ENCODE measurements at regions not wholly inside any gene's neighbourhood (a gene's known extent, or its start where the extent isn't known, plus 50 kb on each side); places are given as distances from the start of the nearest gene placed in this dataset.

DNA sequence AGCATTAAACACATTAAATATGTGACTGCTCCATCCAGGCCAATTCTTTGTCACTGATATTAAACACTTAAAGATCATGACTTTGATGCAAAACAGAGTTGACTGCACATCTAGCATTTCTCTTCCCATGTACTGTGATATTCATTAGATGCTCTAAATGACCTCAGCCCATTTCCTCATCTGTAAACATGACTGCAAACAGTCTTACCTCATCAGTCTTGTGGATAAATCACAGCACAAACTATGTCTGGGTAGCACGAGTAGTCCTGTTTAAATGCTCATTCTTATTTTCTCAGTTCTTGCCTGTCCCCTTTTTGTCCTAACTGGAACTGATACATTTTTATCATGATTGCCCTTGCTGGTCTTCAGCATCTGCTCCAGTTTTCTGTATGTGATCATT lies 1974.8 kb upstream of the LRRTM1 start:
- intact Hi-C loops (cut with DNase I, micrococcal nuclease), result no loop called here
- DNase-seq (no peak), ATAC-seq (ENCODE audit: poor library complexity) (no peak)
- Mint-ChIP-seq H3K36me3 (ENCODE audit: low read depth) (no peaks in the 10 kb centered on the region), H3K27me3 (no peaks in the 10 kb centered on the region), H3K9me3 (peaks cover 5% of the 10 kb centered on the region), H3K4me1 (ENCODE audit: low read depth) (no peaks in the 10 kb centered on the region), H3K27ac (no peak overlapping the region), H3K4me3 (no peak overlapping the region)
- ChIA-PET POLR2A (no interaction called here), CTCF (no interaction called here)
- TF ChIP-seq, protein P1, sequence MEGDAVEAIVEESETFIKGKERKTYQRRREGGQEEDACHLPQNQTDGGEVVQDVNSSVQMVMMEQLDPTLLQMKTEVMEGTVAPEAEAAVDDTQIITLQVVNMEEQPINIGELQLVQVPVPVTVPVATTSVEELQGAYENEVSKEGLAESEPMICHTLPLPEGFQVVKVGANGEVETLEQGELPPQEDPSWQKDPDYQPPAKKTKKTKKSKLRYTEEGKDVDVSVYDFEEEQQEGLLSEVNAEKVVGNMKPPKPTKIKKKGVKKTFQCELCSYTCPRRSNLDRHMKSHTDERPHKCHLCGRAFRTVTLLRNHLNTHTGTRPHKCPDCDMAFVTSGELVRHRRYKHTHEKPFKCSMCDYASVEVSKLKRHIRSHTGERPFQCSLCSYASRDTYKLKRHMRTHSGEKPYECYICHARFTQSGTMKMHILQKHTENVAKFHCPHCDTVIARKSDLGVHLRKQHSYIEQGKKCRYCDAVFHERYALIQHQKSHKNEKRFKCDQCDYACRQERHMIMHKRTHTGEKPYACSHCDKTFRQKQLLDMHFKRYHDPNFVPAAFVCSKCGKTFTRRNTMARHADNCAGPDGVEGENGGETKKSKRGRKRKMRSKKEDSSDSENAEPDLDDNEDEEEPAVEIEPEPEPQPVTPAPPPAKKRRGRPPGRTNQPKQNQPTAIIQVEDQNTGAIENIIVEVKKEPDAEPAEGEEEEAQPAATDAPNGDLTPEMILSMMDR (IDR thresholded peaks at IDR 0.05), result no peak
- Histone ChIP-seq H3K9me3 (ENCODE audit: control insufficient read depth in 1 of 2, insufficient read depth in 1 of 2, low read length in 2 of 2) (peaks cover 3 to 14% of the 10 kb centered on the region in 2 experiments), H3K4me3 (ENCODE audit: low read length) (no peak overlapping the region), H3K36me3 (ENCODE audit: insufficient read depth, low read length) (no peaks in the 10 kb centered on the region), H3K27ac (ENCODE audit: low read depth in 1 of 2, low read length in 2 of 2) (no peak overlapping the region), H3K27me3 (ENCODE audit: control insufficient read depth in 1 of 2, insufficient read depth in 2 of 2, low read length in 2 of 2) (no peaks in the 10 kb centered on the region), H3K4me1 (ENCODE audit: insufficient read depth, low read length) (no peaks in the 10 kb centered on the region)

DNA sequence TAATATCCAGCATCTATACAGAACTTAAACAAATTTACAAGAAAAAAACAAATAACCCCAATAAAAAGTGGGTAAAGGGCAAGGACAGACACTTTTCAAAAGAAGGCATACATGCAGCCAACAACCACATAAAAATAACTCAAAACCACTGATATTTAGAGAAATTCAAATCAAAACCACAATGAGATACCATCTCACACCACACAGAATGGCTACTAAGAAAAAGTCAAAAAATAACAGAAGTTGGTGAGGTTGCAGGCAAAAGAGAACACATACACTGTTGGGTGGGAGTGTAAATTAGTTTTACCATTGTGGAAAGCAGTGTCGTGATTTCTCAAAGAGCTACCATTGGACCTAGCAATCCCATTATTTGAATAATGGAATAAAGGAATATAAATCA lies 1973.9 kb upstream of the LRRTM1 start:
- H3K4me1 Mint-ChIP-seq (ENCODE audit: low read depth), result no peaks in the 10 kb centered on the region
- H3K9me3 ChIP-seq (ENCODE audit: control insufficient read depth in 1 of 2, insufficient read depth in 1 of 2, low read length in 2 of 2), result peaks cover 3 to 14% of the 10 kb centered on the region in 2 experiments
- H3K27me3 Mint-ChIP-seq, result no peaks in the 10 kb centered on the region
- no peak overlapping the region for H3K27ac Mint-ChIP-seq
- no peak overlapping the region for H3K4me3 Mint-ChIP-seq
- CTCF ChIA-PET, result no interaction called here
- no peak for DNase-seq
- no peaks in the 10 kb centered on the region for H3K4me1 ChIP-seq (ENCODE audit: insufficient read depth, low read length)
- ATAC-seq (ENCODE audit: poor library complexity), result no peak
- H3K36me3 ChIP-seq (ENCODE audit: insufficient read depth, low read length), result no peaks in the 10 kb centered on the region
- peaks cover 8% of the 10 kb centered on the region for H3K9me3 Mint-ChIP-seq
- no peak overlapping the region for H3K27ac ChIP-seq (ENCODE audit: low read depth in 1 of 2, low read length in 2 of 2)
- intact Hi-C loops (cut with DNase I, micrococcal nuclease), result no loop called here
- no peaks in the 10 kb centered on the region for H3K27me3 ChIP-seq (ENCODE audit: control insufficient read depth in 1 of 2, insufficient read depth in 2 of 2, low read length in 2 of 2)
- H3K36me3 Mint-ChIP-seq (ENCODE audit: low read depth), result no peaks in the 10 kb centered on the region
- POLR2A ChIA-PET, result no interaction called here
- H3K4me3 ChIP-seq (ENCODE audit: low read length), result no peak overlapping the region
- TF ChIP-seq, protein P1 (IDR thresholded peaks at IDR 0.05), result no peak

DNA sequence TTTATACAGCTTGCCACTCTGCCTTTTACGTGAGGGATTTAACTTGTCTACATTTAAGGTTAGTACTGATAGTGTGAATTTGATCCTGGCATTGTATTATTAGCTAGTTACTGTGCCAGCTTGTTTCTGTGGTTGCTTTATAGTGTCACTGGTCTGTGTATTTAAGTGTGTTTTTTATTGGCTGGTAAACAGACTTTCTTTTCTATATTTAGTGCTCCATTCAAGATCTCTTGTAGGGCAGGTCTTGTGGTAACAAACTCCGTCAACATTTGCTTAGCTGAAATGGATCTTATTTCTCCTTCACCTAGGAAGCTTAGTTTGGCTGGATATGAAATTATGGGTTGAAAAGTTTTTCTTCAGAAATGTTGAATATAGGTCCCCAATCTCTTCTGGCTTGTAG lies 1971.0 kb upstream of the LRRTM1 start:
- Histone ChIP-seq H3K27me3 (ENCODE audit: control insufficient read depth in 1 of 2, insufficient read depth in 2 of 2, low read length in 2 of 2) (no peaks in the 10 kb centered on the region), H3K9me3 (ENCODE audit: control insufficient read depth in 1 of 2, insufficient read depth in 1 of 2, low read length in 2 of 2) (peaks cover 3 to 4% of the 10 kb centered on the region in 2 experiments), H3K4me1 (ENCODE audit: insufficient read depth, low read length) (no peaks in the 10 kb centered on the region), H3K27ac (ENCODE audit: low read depth in 1 of 2, low read length in 2 of 2) (no peak overlapping the region), H3K36me3 (ENCODE audit: insufficient read depth, low read length) (no peaks in the 10 kb centered on the region), H3K4me3 (ENCODE audit: low read length) (no peak overlapping the region)
- no peak overlapping the region for H3K27ac Mint-ChIP-seq
- no peaks in the 10 kb centered on the region for H3K4me1 Mint-ChIP-seq (ENCODE audit: low read depth)
- CTCF ChIA-PET, result no interaction called here
- POLR2A ChIA-PET, result no interaction called here
- no peaks in the 10 kb centered on the region for H3K36me3 Mint-ChIP-seq (ENCODE audit: low read depth)
- intact Hi-C loops (cut with DNase I, micrococcal nuclease), result no loop called here
- no peak overlapping the region for H3K4me3 Mint-ChIP-seq
- peaks cover 9% of the 10 kb centered on the region for H3K9me3 Mint-ChIP-seq
- no peak for DNase-seq
- H3K27me3 Mint-ChIP-seq, result no peaks in the 10 kb centered on the region
- TF ChIP-seq, protein P1 (IDR thresholded peaks at IDR 0.05), result no peak
- no peak for ATAC-seq (ENCODE audit: poor library complexity)
